GM12878 (cell line): ENCODE measurements at regions not wholly inside any gene's neighbourhood (a gene's known extent, or its start where the extent isn't known, plus 50 kb on each side); places are given as distances from the start of the nearest gene placed in this dataset.

Experiments
- ATAC-seq: fragments of 200-7000 bp; cut with Tn5 transposase; 3 replicates; pipeline ENCODE4 v1.9.1; 2020; ENCODE audit warnings: mild to moderate bottlenecking, moderate library complexity
- BruUV-seq: library from RNA; stranded (reverse); fragments of 400-500 nt; replicated peaks from 2 replicates; lab custom pipeline; 2021; lab: Mats Ljungman, UMichigan
- CTCF ChIA-PET: fragments of 300-600 bp; sonication (Branson Sonifier 250); formaldehyde crosslinking; extraction: SDS; loops from one replicate; lab custom pipeline; 2021; ENCODE audit warnings: inconsistent platforms; lab: Yijun Ruan, JAX
- POLR2A ChIA-PET: fragments of 350-600 bp; formaldehyde crosslinking; extraction: SDS; loops from one replicate; lab custom pipeline; 2021; ENCODE audit warnings: inconsistent platforms; lab: Charles Lee
- RAD21 ChIA-PET: fragments of 300-600 bp; sonication (Branson Sonifier 250); formaldehyde crosslinking; loops from one replicate; lab custom pipeline; 2023; ENCODE audit warnings: antibody characterized with exemption; ENCODE audit not compliant: unreplicated experiment; lab: Charles Lee
- SMC1A ChIA-PET: fragments of 300-600 bp; sonication (Branson Sonifier 250); formaldehyde crosslinking; loops from one replicate; lab custom pipeline; 2023; ENCODE audit not compliant: unreplicated experiment, uncharacterized antibody; lab: Charles Lee
- DNase-seq: peaks from one replicate; pipeline ENCODE4 v3.0.0-alpha.2; 2011; ENCODE audit warnings: low read depth, low spot score
- FAIRE-seq: peaks from 3 replicates; lab custom pipeline; 2011; peaks lifted over from hg19 to GRCh38; lab: Jason Lieb, UNC
- H2AFZ ChIP-seq: 2 replicates; pipeline ENCODE4 v1.6.0; 2011; ENCODE audit warnings: low read depth, low read length, control low read depth; ENCODE audit not compliant: control insufficient read depth
- H3K27ac ChIP-seq: 2 replicates; pipeline ENCODE4 v1.5.1; 2011; ENCODE audit warnings: control low read depth; ENCODE audit not compliant: control insufficient read depth, insufficient read depth
- H3K27me3 ChIP-seq, 2 experiments: replicated peaks in 1 of 2; 2 replicates each; pipeline versions ENCODE4 v1.6.0 to v1.6.1; 2011; ENCODE audit warnings: low read length in 1 of 2; ENCODE audit not compliant: control insufficient read depth in 2 of 2, insufficient read depth in 2 of 2
- H3K36me3 ChIP-seq, 2 experiments: 2 replicates each; pipeline ENCODE4 v1.5.1; 2011; ENCODE audit warnings: low read length in 1 of 2; ENCODE audit not compliant: control insufficient read depth in 2 of 2, insufficient read depth in 2 of 2
- H3K4me1 ChIP-seq: 2 replicates; pipeline ENCODE4 v1.6.1; 2011; ENCODE audit warnings: mild to moderate bottlenecking, low read length, moderate library complexity, mixed read lengths; ENCODE audit not compliant: control insufficient read depth, insufficient read depth
- H3K4me2 ChIP-seq: 2 replicates; pipeline ENCODE4 v1.6.0; 2011; ENCODE audit warnings: control low read depth; ENCODE audit not compliant: control insufficient read depth, insufficient read depth
- H3K4me3 ChIP-seq: fragments of 200-600 bp; sonication (generic); 2 replicates; pipeline ENCODE4 v1.5.1; 2016
- H3K79me2 ChIP-seq: 2 replicates; pipeline ENCODE4 v1.6.0; 2011; ENCODE audit warnings: low read length; ENCODE audit not compliant: control insufficient read depth, insufficient read depth
- H3K9ac ChIP-seq: 2 replicates; pipeline ENCODE4 v1.8.0; 2011; ENCODE audit warnings: low read length, control low read depth, mixed read lengths; ENCODE audit not compliant: control insufficient read depth, insufficient read depth
- H3K9me3 ChIP-seq: replicated peaks from 3 replicates; pipeline ENCODE4 v1.5.1; 2011; ENCODE audit warnings: mild to moderate bottlenecking, low read length; ENCODE audit not compliant: control insufficient read depth, insufficient read depth
- H4K20me1 ChIP-seq: 2 replicates; pipeline ENCODE4 v1.6.0; 2011; ENCODE audit not compliant: control insufficient read depth, insufficient read depth
- CEBPB ChIP-seq, 2 experiments: fragments of 150-350 bp in 1 of 2; IDR thresholded peaks; 2 replicates each; pipeline ENCODE4 v1.6.1; 2012 to 2014; ENCODE audit warnings: low read depth in 2 of 2, low read length in 2 of 2, borderline replicate concordance in 1 of 2, inconsistent platforms in 1 of 2
- CHD4 ChIP-seq: fragments of 200-600 bp; sonication (generic); IDR thresholded peaks from 2 replicates; pipeline ENCODE4 v1.6.1; 2016; ENCODE audit warnings: mild to moderate bottlenecking
- CREB1 ChIP-seq: IDR thresholded peaks from 2 replicates; pipeline ENCODE4 v1.6.1; 2012; ENCODE audit warnings: low read depth, mild to moderate bottlenecking, inconsistent platforms
- ETV6 ChIP-seq, 2 experiments: fragments of 450-650 bp in 1 of 2; IDR thresholded peaks in 1 of 2; conservative IDR thresholded peaks in 1 of 2; 2 replicates each; pipeline ENCODE4 v1.6.1; 2014; ENCODE audit warnings: antibody characterized with exemption in 1 of 2, borderline replicate concordance in 1 of 2, low read depth in 1 of 2, mild to moderate bottlenecking in 1 of 2, moderate library complexity in 1 of 2
- GABPA ChIP-seq: IDR thresholded peaks from 2 replicates; pipeline ENCODE4 v1.6.1; 2014; ENCODE audit warnings: antibody characterized with exemption, low read depth, mild to moderate bottlenecking, inconsistent platforms
- NFYB ChIP-seq: IDR thresholded peaks from 2 replicates; pipeline ENCODE4 v1.6.1; 2011; ENCODE audit warnings: low read depth, mild to moderate bottlenecking, low read length, improper control_type of control experiment, moderate library complexity; ENCODE audit not compliant: insufficient read depth
- TAF1 ChIP-seq: IDR thresholded peaks from 2 replicates; pipeline ENCODE4 v1.6.1; 2011; ENCODE audit warnings: mild to moderate bottlenecking, low read depth, low read length, borderline replicate concordance
- TCF12 ChIP-seq: IDR thresholded peaks from 2 replicates; pipeline ENCODE4 v1.6.1; 2011; ENCODE audit warnings: low read depth, mild to moderate bottlenecking, low read length
- ZBED1 ChIP-seq: IDR thresholded peaks from 2 replicates; pipeline ENCODE4 v1.6.1; 2016; ENCODE audit warnings: borderline replicate concordance
- WGBS: methylation state at CpG from one replicate; pipeline ENCODE4 v1.1.6; 2016; ENCODE audit warnings: low lambda C conversion rate; ENCODE audit not compliant: insufficient replicate concordance, insufficient coverage; ENCODE audit errors: missing lambda C conversion rate; 5-methylcytosine and 5-hydroxymethylcytosine counted together
- in situ Hi-C: fragments of 300-500 bp; cut with MboI; formaldehyde crosslinking; loops from 9 replicates; pipeline ENCODE4 v1.14.3; 2018; ENCODE audit warnings: mixed read lengths
- intact Hi-C: fragments of 100-400 bp; cut with micrococcal nuclease; formaldehyde crosslinking; loops from one replicate; pipeline ENCODE4 v1.14.2; 2022; ENCODE audit not compliant: unreplicated experiment
- TF ChIP-seq, protein P1 (sequence below): IDR thresholded peaks from 2 replicates; pipeline ENCODE4 v1.6.1; 2011; ENCODE audit warnings: low read depth, low read length, improper control_type of control experiment, borderline replicate concordance

DNA sequence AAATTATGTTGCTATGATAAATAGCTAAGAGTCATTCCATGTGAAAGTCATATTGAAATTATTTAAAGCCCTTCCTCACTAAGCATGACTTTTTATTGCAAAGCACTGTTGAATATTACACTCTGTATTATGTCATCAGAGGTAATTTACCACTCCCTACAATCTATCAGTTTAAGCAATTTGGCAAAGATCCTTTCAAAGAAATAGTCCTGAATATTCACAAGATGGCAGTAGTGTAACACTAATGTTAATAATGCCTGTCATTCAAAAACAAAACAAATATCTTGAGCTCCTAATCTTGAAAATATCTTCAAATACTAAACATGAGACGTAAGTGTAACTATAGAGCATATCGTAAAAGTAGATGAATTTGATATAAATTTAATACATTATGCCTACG, 208.6 kb upstream of the TECRL start:
- Histone ChIP-seq H3K79me2 (no peaks in the 10 kb centered on the region), H3K9ac (no peak overlapping the region), H3K36me3 (no peaks in the 10 kb centered on the region), H3K4me3 (no peak overlapping the region), H3K9me3 (no peaks in the 10 kb centered on the region), H3K4me1 (no peaks in the 10 kb centered on the region), H4K20me1 (no peaks in the 10 kb centered on the region), H3K27ac (no peak overlapping the region), H3K4me2 (no peak overlapping the region), H2AFZ (no peak overlapping the region), H3K27me3 (no peaks in the 10 kb centered on the region)
- BruUV-seq: no TSS peak
- ATAC-seq (no peak), FAIRE-seq (no peak), DNase-seq (no peak)
- intact Hi-C loops (no loop called here), in situ Hi-C loops (no loop called here)
- no peak for TF ChIP-seq CREB1
- no peak for TF ChIP-seq ETV6 (conservative IDR thresholded peaks at IDR 0.05 in 1 of 2, IDR thresholded peaks at IDR 0.05 in 1 of 2; ENCODE audit: borderline replicate concordance in 1 of 2, low read depth in 1 of 2)
- TF ChIP-seq ZBED1: no peak
- TF ChIP-seq CHD4: no peak
- TF ChIP-seq CEBPB (IDR thresholded peaks at IDR 0.05; ENCODE audit: borderline replicate concordance in 1 of 2, low read depth in 2 of 2, low read length in 2 of 2): no peak
- TF ChIP-seq, protein P1, sequence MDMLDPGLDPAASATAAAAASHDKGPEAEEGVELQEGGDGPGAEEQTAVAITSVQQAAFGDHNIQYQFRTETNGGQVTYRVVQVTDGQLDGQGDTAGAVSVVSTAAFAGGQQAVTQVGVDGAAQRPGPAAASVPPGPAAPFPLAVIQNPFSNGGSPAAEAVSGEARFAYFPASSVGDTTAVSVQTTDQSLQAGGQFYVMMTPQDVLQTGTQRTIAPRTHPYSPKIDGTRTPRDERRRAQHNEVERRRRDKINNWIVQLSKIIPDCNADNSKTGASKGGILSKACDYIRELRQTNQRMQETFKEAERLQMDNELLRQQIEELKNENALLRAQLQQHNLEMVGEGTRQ: no peak
- WGBS: 19% methylated on average over 3 of the region's 3 CpGs
- RAD21 ChIA-PET: interaction anchor here (1.0 kb wide), 1 partner anchor 19 kb away, joined by 4 read pairs; no protein-coding TSS in a partner anchor
- POLR2A ChIA-PET: no interaction called here
- CTCF ChIA-PET: interaction anchor here (1.2 kb wide), 1 partner anchor 12 kb away, joined by 3 read pairs; no protein-coding TSS in a partner anchor
- SMC1A ChIA-PET: no interaction called here

- Histone ChIP-seq H3K4me3 (no peak overlapping the region), H3K27me3 (no peaks in the 10 kb centered on the region), H3K4me2 (no peak overlapping the region), H3K79me2 (no peaks in the 10 kb centered on the region), H3K27ac (no peak overlapping the region), H3K9me3 (no peaks in the 10 kb centered on the region), H3K36me3 (no peaks in the 10 kb centered on the region), H4K20me1 (no peaks in the 10 kb centered on the region), H3K9ac (no peak overlapping the region), H3K4me1 (no peaks in the 10 kb centered on the region), H2AFZ (no peak overlapping the region)
- RAD21 ChIA-PET: no interaction called here
- CTCF ChIA-PET: no interaction called here
- POLR2A ChIA-PET: no interaction called here
- ATAC-seq (no peak), FAIRE-seq (no peak), DNase-seq (no peak)
- intact Hi-C loops (no loop called here), in situ Hi-C loops (no loop called here)
- no peak for TF ChIP-seq TCF12
- no peak for TF ChIP-seq CREB1
- TF ChIP-seq NFYB: no peak
- TF ChIP-seq TAF1: no peak
- TF ChIP-seq GABPA: no peak
- SMC1A ChIA-PET: no interaction called here
- BruUV-seq: no TSS peak
- WGBS: 24% methylated on average over 4 of the region's 4 CpGs
Measured at GRCh38 chr4:64614276-64614675, 205.0 kb upstream of the TECRL start.
